Stimulated activated CD8-positive, alpha-beta memory T cell treated with anti-CD3 and anti-CD28 coated beads, Interleukin-7, amount 100 ng/mL, for 48 hours (primary cell): ENCODE measurements at regions not wholly inside any gene's neighbourhood (a gene's known extent, or its start where the extent isn't known, plus 50 kb on each side); places are given as distances from the start of the nearest gene placed in this dataset.

ENCODE experiments used
- DNase-seq, 2 donors: peaks; one replicate each; pipeline ENCODE4 v3.0.0-alpha.2; 2020; ENCODE audit warnings: low read depth in 1 of 2; ENCODE audit errors: extremely low read depth in 1 of 2

- DNase-seq: no peak
These were observed 430.4 kb upstream of the CDH5 start for GRCh38 chr16:65936096-65936495.

DNA sequence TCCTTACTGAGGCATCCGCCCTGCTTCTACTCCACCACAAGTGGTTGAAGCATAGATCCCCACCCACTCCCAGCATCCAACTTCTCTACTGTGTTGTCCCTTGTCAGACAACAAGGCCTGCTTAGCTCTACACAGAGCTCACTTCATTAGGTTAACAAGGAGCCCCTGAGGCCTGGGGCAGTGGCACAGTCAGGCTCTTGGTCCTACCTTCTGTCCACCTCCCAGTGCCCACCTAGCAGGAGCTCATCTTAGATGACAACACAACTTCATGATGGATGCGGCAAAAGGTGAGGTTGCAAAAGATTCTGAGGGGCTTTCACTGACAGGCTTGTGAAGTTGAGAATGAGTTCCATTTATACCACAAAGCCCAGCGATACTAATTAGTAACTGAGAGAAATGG lies 432.0 kb upstream of the CDH5 start:
- no peak for DNase-seq

DNA sequence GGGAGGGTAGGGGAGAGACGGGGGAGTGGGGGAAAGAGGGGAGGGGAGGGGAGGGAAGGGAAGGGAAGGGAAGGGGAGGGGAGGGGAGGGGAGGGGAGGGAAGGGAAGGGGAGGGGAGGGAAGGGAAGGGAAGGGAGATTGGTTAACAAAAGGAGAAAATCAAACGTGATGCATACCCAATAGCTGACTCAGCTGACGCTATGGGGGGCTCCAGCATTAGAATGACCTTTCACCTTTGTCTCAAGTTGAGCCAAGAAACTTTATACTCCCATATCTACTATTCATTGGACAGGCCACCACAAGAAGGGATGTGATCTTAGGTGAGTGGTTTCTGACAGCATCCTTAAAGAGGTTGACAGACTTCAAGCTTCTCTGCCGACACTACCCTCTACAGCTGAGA lies 432.8 kb upstream of the CDH5 start:
- DNase-seq: no peak

- DNase-seq: no peak
These were observed 434.0 kb upstream of the CDH5 start for GRCh38 chr16:65932350-65933072.

GRCh38 chr16:65922923-65923322 lies 443.6 kb upstream of the CDH5 start:
- DNase-seq: no peak

DNA sequence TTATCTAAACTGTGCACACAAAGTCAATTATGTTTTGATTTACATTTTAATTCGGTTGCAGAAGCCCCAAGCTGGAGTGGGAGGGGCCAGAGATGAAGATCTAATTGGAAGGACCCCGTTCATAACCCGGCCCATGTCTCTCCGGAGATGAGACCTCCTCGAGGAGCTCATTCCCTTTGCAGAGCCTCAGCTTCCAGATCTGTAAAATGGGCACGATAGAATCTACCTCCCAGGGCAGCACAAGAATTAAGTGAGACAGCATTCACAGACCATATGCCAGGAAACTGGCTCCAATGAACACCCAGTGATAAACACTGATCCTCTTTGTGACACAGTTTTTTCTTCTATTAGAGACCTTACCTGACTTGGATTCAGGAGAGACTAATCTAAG lies 446.5 kb upstream of the CDH5 start:
- no peak for DNase-seq

DNA sequence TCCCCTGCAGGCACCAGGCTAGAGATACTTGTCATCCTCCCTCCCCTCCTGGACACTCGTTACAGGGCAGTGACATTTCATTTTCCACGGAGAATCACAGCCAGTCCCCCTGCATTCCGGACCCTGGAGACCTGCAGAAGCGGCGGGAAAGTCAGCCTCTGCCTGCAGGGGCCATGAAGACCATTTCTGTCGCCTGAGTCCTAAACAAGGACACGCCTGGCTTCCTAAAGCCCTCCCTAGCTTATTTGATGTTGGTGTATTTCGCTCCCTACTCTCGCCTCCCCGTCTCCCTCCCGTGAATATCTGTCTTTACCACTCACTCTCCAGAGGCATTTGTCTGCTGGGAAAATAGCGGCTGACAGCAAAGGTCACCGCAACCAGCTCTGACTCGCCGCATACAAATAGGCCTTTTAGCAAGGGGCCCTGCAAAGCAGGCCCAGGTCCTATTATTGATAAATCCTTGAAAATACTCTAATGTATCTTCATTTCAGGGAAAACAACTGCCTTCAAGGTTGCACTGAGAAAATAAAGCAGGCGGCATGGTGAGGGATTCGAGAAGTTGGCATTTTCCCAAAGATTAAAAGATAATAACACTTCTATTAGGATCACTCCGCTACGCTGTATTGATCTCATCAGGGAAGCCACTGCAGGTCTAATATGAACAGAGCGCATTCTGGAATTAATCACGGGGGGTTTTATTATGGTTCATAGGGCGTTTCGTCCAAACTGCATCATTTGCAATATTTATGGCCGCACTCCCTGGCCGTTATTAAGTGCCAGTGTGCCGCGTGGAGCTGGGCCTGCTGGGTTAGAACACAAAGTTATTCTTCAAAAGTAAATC lies 447.1 kb upstream of the CDH5 start:
- DNase-seq: no peak

DNA sequence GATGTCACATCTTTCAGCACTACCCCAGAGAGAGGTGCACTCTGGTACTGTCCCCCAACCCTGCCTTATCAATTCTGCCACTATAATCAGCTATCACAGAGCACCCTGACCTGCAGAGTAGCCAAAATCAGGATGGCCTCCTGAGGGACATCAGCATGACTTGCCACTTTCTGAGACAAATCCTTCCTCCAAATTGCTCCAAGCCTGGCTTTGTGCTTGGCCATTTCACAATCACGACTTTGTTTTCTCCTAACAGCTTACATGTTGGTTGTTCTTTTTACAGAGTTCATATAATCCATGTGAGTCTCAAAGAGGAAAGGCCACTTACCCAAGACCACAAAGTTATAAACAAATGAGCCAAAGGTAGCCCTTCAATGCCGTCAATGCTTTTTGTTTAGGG lies 449.0 kb upstream of the CDH5 start:
- no peak for DNase-seq

GRCh38 chr16:65916995-65917394 lies 449.5 kb upstream of the CDH5 start:
- DNase-seq: no peak

DNA sequence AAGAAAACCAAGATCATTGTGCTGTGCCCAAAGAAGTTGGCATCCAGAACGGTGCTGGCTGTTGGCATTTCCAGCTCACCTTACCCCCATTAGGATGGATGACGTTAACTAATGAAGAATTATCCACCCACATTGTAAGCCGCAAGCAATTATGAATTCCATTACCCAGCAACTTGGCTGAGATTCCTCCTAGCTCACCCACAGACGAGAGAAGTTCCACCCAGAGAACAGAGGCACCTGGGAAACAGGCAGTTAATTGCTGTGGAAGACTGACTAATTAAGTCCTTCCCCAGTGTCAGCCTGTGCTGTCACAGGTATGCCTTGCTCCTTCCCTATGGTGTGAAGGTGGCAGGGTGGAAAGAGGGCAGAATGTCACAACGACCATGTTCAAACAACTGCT lies 456.2 kb upstream of the CDH5 start:
- no peak for DNase-seq

DNA sequence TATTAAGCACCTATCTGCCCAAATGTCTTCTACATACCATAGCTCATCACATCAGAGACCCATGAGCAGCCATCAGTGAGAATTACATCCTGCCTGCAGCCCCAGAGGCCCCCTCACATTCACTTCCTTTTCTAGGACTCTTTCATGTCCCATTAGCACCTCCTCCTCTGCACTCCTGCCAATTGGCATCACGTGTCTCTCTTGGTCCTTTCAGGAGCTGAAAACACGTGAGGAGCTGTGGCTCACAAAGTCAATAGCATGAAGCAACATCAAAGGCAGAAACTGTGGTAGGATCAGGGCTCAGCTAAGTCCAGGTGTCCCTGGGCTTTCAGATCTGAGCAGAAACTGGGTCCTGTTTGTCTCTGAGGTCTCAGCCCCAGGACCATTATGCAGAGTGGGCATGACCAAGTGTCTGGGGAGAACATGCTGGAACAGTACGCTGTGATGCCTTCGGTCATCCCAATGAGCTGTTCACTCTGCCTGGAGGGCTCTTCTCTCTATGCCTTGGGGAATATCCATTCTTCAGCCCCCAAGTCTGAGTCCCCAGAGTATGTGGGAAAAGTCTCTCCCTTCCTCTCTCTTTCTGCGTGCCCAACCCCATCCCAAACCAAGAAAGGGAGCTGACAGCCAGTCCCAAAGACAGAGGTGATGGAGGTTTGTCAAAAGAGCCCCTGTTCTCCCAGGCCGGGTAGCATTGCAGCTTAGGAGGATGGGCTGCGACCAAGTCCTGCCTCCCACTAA lies 457.0 kb upstream of the CDH5 start:
- DNase-seq: no peak

- no peak for DNase-seq
These were observed 457.9 kb upstream of the CDH5 start for GRCh38 chr16:65908568-65908967.

DNA sequence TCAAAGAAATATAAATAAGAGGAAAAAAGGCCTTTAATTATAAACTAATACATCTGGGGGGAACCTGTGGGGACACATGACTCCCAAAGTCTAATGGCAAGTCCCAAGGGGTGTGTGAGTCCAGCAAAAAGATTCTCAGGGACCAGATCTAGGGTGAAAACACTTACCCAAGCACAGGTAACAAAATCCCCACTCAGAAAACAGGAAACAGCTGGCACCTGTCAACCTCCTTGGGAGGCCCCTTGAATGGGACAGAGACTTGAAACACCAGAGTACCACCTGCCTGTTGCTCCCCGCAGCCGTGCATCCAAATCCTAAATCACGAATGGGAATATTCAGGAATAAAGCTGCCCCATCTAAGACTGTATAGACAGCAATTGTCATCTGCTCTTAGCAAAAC lies 461.2 kb upstream of the CDH5 start:
- DNase-seq: no peak

DNA sequence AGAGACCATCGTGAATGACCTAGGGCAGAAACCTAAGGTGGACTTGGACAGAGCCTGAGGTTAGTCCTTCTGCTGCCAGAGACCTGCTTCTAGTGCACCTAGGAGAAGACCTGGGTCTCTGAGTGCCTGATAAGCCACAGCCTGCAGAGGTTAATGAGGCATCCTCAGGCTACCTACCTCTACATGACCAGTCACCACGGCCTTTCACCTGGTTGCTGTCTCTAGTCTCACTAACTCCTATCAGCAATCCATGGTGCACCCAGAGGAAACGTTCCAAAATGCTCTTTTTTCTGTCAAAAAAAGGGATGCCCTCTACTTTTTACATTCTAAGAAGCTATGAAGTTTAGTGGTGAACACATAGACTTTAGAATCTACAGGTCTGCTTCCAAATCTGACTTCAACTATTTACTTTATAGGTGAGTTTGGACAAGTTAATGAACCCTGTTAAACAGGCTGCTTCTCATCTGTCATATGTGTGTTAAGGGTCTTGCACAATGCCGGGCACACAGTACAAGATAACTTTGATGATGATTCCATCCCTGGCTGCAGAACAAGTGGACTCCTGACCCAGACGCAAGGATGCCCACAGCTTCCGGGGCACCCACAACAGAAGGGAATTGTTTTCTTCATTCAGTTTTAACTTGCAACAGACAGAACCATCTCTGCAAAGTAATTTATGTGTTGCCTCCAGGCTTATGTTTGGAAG lies 469.9 kb upstream of the CDH5 start:
- no peak for DNase-seq

GRCh38 chr16:65895906-65896305 lies 470.6 kb upstream of the CDH5 start:
- no peak for DNase-seq

DNA sequence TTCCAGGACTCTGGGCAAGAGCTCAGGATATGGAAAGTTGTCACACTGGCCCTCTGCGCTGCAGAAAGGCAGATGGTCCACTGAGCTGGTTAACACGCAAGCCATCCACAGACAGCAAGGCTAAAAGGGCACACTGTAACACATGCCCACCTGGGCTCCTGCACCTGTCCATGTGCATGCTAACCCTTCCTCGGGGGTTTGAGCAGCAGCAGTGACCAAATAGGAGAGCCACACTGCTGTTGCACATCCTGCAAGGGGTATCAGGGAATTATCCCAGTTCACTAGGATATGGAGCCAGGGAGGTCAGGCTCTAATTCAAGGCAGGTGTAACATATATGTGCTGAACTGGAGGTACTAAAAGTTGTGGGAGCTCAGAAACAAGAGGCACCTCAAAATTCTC lies 471.0 kb upstream of the CDH5 start:
- DNase-seq: no peak

DNA sequence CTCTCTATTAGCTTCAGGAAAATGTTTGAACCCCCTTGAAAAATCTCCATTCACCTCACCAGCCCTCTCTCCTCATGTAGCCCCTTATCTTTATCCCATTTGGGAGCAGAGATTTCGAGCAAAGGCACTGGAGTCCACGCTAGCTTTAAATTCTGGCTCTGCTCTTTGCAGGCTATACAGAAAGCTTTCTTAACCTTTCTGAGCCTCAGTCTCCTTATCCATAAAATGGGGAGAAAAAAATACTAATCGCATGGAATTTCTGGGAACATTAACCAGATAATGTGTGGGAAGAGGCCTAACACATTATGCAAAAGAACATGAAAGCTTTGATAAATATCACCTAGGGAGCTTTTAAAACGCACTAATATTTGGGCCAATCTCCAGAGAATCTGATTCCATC lies 476.3 kb upstream of the CDH5 start:
- no peak for DNase-seq

- no peak for DNase-seq
These were observed 476.9 kb upstream of the CDH5 start for GRCh38 chr16:65889533-65889966.

- no peak for DNase-seq
These were observed 478.3 kb upstream of the CDH5 start for GRCh38 chr16:65888201-65888600.

GRCh38 chr16:65884018-65884417 lies 482.5 kb upstream of the CDH5 start:
- DNase-seq: no peak

GRCh38 chr16:65878347-65878746 lies 488.1 kb upstream of the CDH5 start:
- no peak for DNase-seq
